ENCODE measurements at regions not wholly inside any gene's neighbourhood (a gene's known extent, or its start where the extent isn't known, plus 50 kb on each side); places are given as distances from the start of the nearest gene placed in this dataset.
"Not testable (repeated sequence)": the region's sequence is repeated elsewhere in the genome, so short reads cannot be mapped to it uniquely, and the experiment has no call there.

DNA sequence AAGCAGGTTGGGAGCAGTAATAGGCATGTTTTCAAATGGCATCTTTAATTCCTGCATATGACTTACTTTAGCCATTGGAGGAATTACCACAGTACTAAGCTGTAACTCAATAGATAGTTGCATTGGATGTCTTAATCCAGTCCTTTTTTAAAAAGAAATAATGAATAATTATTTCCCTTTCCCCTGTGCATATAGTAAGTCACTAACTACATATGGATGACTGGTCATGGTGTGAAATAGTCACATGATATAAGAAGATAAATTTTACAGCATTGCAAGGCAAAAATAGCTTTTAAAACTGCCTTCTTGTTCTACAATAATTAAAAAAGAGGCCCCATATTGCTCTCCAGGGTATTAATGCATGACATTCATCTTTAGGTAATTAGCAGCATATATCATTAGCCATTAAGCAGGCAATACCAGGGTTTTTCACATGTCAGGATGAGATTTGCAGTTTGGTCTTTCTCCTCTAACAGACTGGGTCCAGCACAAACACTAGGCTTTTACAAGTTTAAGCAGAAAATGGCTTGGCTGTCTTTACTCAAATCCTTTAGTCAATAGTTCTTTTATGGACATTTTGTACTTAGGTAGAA, 606.4 kb upstream of the RORB start:
- no peak for DNase-seq

DNA sequence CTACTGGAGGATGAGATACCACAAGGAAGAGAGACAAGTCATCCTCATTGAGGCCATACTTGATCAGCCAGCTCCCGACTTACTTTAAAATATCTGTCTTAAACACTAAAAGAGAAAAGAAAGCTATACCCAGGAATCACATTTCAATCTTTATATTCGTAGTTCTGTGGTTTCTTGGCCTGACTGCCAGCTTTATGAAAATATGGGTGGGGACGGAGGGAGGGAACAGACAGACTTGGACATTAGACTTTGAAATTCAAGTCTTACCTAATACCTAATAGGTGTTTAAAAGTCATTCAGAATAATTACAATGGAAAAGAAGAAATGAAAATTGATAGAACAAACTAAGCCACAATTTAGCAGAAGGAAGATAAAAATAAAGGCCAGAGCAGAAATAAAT, 604.8 kb upstream of the RORB start:
- no peak for DNase-seq

DNA sequence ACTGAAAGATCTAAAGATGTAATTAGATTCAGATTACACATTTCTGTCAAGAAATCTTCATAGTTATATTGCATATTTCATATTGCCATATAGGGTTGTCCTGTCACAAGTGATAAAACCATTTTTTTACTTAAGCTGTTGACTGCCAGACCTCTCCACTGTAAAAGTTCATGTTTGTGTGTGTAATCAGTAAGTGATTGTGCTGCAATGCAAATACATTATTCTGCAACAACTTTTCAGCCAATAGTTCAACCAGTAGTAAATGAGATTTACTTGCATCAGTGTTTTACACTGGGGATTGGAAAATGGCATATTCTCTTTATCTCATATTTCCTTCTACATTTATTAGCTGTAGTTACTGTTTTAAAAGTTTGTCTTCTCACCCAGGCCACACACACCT, 603.9 kb upstream of the RORB start:
- DNase-seq, result no peak

DNA sequence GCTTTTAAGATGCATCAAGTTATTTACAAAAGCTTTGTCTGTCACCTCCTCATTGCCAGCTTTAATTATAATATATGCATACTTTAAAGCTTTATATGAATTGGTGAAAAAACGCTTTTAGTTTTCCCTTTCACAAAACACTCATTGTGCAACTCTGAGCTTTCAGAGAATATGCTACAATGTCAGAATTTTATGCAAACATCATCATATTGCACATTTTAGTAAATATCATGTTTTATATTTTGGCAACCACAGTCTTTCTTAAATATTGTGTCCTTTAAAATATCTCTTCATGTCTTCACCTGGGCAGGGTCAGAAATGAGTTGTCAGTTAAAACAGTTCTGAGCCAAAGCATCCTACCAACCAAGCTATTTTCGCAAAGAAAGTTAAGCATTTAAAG, 601.1 kb upstream of the RORB start:
- DNase-seq, result no peak

DNA sequence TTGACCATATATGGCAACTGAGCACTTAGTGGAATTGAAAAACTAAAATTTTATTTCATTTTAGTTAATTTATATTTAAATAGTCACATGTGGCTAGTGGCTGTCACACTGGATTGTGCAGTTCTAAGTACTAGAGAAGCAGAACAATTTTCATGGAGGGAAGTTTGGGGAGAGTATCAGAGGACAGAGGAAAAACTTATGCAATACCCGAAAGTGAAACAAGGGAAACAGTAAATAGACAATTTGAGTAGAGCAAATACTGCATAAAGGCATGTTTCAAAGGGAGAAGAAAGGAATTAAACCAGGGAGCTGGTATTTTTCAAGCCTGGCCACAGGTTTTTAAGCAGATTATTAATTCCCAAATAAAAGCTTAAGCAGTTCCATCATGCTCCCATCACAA, 590.5 kb upstream of the RORB start:
- no peak for DNase-seq

DNA sequence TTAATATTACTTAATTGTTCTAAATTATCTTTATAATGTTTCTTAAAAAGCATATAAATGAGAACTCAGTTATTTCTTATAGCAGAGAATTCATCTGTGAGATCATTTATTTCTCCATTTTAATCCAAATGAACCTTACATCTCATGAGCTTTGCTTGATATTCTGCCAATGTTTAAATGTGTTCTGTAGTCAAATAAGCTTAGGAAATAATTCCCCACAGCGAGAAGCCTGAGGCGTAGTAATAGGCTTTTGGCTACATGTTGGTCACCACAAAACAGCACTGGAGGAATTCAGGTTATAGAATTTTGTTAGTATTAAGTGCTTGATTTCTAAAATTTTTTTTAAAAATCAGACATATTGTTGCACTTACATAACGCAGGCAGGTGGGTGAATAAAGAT, 585.3 kb upstream of the RORB start:
- no peak for DNase-seq

DNA sequence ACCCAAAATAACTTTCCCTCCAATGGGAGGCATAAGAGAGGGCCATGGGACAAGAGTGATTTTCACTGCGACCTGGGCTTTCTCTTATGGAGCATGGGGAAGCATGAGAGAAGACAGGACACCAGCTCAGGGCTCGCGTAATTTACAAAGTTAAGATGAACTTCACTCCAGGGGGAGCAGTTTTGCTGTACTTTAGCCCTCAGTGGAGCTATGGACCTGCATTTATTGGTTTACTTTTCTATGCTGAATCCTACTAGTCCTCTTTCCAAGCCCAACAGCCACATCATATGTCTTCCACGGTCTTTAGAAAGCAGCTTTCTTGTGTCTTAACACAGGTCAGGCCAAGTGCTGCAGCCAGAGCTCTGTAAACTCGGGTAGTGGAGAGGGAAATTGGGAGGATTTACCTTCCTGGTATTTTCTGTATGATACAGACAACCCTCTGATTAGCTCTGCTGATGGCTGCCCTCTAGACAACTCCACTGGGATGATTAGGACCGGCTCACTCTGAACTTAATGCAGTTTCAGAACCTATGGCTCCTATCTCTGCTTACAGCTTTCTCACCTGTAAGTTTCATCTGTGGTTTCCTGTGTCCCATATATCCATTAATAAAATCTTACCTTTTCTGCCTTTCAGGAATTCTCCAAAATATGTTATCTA, 581.0 kb upstream of the RORB start:
- peak; percentile 17 for DNase-seq

DNA sequence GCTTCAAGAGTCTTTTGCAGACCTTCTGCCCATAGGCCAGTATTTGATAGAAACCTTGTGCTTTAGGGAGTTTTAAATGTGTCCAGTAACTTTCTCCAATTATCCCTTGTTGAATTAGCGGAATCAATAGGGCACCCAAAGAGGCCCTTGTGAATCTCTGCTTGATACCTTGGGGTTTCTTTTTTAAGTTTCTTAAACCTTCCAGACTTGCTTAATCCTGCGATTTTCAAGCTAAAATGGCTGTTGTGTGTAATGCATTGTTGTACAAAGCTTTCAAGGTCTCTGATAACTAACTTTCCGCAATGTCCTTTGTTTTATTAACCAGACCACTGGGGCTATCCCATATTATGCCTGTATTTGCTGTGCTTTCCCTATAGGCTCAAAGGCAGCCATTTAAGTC, 577.4 kb upstream of the RORB start:
- DNase-seq, result no peak

DNA sequence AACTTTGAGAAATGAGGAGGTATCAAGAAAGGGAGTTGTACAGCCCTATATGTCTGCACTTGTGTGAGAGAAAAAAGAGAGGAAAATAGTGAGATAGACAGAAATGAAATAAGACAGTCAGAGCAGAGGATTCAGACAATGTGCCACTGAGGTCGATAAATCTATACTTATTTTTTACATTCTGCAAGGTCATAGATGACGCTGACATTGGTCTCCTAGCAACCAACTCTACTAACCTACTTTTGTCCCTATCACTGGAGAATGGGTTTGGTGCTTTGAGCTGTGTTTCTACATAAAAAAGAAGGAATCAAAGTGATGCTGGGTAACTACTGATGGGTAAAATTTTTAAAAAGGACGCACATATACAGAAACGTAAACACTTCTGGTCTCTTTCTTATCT, 573.3 kb upstream of the RORB start:
- DNase-seq, result peak; percentile 40

DNA sequence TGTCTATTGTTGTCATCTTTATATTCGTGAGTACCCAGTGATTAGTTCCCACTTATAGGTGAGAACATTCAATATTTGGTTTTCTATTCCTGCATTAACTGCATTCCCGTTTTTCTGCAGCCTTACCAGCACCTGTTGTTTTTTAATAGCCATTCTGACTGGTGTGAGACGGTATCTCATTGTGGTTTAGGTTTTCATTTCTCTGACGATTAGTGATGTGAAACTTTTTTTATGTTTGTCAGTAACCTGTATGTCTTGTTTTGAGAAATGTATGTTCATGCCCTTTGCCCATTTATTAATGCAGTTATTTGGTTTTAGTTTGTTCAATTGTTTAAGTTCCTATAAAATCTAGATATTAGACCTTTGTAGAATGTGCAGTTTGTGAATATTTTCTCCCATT, 546.0 kb upstream of the RORB start:
- no peak for DNase-seq

DNA sequence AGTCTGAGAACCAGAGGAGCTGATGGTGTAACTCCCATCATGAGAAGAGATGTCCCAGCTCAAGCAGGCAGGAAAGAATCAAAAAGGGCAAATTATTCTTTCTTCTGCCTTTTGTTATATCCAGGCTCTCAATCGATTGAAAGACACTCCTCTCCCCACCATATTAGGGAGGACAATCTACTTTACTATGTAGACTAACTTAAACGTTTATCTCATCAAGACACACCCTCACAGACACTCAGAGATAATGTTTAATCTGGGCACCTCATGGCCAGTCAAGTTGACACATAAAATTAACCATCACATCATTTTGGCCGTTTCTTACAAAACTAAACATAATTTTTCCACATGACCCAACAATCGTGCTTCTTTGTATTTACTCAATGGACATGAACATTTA, 534.3 kb upstream of the RORB start:
- DNase-seq, result no peak

DNA sequence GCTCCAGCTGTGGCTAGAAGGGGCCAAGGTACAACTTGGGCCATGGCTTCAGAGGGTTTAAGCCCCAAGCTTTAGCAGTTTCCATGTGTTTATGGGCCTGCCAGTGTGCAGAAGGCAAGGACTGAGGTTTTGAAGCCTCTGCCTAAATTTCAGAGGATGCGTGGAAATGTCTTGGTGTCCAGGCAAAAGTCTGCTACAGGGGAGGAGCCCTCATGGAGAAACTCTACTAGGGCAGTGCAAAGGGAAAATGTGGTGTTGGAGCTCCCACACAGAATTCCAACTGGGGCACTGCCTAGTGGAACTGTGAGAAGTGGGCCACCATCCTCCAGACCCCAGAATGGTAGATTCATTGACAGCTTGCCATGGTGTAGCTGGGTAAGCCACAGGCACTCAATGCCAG, 527.2 kb upstream of the RORB start:
- no peak for DNase-seq

DNA sequence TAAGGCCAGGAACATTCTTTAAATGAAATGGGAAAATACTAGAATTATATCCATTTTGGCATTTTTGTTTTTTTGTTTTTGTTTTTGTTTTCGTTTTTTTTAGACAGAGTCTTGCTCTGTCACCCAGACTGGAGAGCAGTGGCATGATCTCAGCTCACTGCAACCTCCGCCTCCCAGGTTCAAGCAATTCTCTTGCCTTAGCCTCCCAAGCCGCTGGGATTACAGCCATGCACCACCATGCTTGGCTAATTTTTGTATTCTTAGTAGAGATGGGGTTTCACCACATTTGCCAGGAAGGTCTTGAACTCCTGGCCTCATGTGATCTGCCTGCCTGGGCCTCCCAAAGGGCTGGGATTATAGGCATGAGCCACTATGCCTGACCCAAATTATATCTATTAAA, 520.7 kb upstream of the RORB start:
- DNase-seq, result not testable (repeated sequence)

DNA sequence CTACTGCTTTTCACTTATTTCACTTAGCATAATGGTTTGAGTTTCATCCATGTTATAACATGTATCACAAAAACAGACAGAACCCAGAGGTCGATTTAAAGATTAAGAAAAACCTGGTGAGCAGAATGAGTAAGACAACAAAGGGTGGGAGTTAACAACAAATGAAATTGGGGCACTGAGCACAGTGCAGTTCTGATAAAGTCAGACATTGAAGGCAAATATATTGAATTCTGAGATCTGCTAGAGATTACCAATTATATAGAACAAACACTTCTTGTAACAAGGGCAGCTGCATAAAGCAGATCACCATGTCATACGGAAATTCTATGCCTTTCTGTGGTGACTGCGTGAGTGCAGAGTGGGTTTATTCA, 517.3 kb upstream of the RORB start:
- DNase-seq, result no peak

DNA sequence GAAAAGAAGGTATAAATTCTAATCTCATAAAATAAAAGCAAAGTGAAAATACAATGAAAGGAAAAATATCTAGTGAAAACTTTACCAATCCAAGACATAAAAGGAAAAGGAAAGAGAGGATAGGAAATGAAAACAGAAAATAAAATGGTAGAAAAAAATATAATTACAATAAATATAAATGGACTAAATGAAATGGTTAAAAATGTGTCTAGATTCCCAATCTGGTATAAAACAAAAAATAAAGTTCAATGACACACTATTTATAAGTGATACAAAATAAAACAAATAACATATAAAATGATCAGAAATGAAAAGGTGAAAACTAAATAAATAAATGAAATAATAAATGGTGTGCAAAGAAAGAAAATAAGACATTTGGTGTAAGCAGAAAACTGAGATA, 516.4 kb upstream of the RORB start:
- DNase-seq, result no peak

DNA sequence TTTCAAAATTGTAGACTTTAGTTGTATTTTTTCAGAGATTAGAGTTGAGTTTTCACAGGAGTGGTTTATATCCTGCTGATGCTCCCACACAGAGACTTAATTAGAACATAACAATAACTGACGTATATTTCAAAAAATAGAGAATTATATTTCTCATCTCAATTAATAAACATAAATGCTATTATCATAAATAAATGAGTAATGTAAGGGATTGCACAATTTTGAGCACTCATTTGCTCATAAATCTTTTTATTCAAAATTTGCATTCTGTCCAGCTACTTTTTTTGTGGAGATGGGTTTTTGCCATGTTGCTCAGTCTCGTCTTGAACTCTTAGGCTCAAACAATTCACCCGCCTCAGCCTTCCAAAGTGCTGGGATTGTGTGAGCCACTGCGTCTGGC, 515.7 kb upstream of the RORB start:
- DNase-seq, result no peak

DNA sequence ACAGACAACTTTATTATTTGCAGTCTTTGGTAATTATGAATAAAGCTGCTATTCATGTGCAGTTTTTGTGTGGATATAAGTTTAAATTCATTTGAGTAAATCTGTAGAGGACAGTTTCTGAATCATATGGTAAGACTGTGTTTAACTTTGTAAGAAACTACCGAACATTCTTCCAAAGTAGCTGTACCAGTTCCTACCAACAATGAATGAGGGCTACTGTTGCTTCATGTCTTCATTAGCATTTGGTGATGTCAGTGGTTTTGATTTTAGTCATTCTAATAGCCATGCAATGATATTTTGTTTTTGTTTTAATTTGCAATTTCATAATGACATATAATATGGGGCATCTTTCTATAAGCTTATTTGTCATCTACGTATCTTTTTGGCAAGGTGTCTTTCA, 501.3 kb upstream of the RORB start:
- no peak for DNase-seq

DNA sequence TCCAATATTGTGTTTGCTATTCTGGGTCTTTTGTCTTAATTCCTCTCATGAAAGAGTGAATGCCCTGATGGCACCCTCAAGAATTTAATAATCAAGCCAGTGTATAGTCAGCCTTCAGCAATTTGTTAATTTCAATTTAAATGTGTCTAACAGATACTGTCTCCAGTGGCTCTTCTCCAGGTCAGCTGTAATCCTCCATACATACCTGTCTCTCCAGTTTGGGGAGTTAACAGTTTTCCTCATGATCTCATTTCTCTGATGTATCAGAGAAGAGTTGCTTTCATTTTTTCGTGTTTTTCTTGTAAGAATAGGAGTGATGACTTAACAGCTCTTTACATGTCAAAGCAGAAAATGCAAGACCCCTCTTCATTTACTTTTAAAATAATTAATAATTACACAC, 500.3 kb upstream of the RORB start:
- no peak for DNase-seq

DNA sequence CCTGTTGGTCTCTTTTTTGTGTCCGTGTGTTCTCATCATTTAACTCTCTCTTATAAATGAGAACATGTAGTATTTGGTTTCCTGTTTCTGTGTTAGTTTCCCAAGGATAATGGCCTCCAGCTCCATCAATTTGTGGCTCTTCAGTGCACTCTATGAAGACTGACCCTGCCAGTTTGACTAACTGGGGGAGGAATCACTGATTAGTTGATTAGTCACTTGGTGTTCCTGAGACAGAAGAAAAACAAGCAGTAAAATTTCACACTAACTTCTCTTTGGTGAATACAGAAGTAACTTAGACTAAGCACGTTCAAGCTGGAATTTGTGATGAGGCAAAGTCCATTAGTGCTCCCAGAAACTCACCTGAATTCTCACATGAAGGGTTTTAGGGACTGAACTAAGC, 495.8 kb upstream of the RORB start:
- no peak for DNase-seq

DNA sequence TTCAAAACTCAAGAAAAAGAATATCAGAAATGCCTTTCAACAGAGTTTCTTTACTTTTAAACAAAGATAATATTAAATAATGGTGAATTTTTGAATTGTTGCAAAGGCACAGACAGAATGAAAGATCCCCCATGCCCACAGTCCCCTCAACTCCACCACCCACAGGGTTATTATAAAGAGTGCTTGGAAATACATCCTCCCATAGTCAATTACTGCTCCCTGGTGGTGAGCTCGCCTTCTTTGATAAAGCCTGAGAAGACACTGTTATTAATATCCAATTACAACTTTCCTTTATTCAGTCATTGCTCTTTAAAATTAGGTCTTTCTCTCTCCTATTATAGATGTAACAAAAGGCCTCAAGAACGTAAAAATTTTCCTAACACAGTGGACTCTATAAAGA, 490.2 kb upstream of the RORB start:
- DNase-seq, result no peak

DNA sequence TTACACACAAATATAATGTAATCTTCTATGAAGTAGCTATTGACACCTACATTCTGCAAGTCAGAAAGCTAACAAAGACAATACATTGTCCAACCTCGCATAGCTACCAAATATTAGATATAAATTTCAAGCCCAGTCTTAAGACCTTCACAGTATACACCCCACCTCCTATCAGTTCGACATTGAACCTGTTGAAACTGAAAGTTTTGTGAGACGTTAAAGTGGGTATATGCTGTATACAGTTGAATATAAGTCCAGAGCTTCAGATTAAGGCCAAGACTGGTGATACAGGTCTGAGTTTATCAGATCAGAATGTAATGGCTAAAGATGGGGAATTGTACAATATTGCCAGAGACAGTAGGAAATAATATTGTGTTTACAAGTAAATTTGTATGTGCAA, 489.3 kb upstream of the RORB start:
- no peak for DNase-seq

DNA sequence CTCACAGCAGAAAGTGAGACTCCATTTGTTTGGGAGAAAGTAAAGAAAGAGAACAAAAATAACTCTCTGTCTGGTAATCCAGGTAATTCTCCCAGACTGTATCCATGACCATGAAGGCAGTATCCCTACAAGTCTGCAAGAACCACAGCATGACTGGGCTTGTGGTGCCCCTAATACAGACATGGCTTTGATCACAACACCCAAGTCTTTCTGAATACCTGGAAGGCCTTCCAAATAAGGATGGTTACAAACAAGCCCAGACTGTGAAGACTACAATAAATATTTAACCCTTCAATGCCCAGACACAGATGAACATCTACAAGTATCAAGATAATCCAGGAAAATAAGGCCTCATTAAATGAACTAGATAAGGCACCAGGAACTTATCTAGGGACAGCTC, 481.1 kb upstream of the RORB start:
- no peak for DNase-seq

DNA sequence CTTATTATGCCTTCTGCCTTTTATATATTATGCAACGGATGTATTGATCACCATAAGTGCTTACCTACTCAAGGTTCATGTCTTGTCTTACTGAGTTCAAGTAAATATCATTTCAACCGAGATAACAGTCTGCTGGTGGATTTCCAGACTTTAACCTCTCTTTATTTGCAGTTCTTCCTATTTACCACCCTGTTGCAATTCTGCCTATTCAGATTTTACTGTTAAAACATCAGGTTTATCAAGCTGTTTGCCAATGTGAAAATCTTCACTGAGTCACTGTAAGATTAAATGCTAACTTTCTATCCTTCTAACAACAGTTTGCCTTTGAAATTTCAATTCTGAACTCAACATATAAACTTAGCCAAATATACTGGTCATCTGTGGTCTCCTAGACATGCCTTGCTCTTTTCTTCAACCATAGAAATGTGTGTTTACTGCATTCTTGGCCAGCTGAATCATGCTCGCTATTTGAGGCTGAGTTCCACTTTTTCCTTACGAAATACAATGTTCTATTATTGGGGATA, 471.7 kb upstream of the RORB start:
- no peak for DNase-seq

DNA sequence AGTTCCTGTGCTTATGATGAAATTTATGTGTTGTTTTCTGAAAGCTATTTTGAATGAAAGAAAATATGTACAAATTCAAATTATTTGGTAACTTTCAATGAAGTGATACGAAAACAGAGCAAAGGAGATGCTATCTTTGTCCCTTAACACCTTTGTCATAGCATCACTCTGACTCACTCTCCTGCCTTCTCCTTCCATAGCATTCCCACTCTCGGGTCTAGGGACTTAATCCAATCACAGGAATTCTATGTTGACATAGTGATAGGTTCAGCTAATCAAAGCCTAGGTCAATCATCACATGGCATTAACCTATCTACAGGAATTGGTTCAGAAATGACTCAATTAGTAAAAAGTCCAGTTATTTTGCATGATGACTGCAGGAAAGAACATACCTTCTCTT, 464.7 kb upstream of the RORB start:
- no peak for DNase-seq

DNA sequence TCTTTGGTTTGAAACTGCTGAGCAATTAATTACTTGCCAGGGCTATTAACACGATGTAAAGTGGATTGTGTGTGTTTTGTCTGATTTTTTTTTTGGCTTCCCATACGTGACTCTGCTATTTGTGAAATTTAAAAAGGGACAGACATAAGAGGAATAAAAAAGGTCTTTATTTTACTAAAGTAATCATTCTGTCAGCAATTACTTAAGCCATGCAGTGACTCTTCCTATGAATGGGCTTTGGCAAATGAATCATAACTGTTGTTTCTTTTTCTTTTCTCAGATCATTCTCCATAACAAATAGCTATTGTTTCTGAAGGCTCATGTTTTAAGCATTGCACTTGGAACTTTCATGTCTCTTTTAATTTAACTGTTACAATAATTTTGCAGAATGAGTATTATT, 461.3 kb upstream of the RORB start:
- no peak for DNase-seq
